ENCODE measurements at regions not wholly inside any gene's neighbourhood (a gene's known extent, or its start where the extent isn't known, plus 50 kb on each side); places are given as distances from the start of the nearest gene placed in this dataset.
"Not testable (repeated sequence)": the region's sequence is repeated elsewhere in the genome, so short reads cannot be mapped to it uniquely, and the experiment has no call there.

DNA sequence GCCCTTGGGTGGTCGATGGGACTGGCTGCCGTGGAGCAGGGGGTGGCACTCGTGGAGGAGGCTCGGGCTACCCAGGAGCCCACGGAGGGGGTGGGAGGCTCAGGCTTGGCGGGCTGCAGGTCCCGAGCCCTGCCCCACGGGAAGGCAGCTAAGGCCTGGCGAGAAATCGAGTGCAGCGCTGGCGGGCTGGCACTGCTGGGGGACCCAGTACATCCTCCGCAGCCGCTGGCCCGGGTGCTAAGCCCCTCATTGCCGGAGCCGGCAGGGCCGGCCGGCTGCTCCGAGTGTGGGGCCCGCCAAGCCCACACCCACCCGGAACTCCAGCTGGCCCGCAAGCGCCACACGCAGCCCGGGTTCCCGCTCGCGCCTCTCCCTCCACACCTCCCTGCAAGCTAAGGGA is 435.6 kb downstream of the RWDD3 start:
- H3K36me3 ChIP-seq (ENCODE audit: control insufficient read depth, insufficient read depth, low read length); H3K27ac ChIP-seq (ENCODE audit: insufficient read depth, low read depth, low read length, poor library complexity, severe bottlenecking); H3K4me1 ChIP-seq (ENCODE audit: control insufficient read depth, insufficient read depth, low read length); H3K4me3 ChIP-seq (ENCODE audit: insufficient read depth, low read depth, low read length); H3K27me3 ChIP-seq (ENCODE audit: control insufficient read depth, insufficient read depth, low read length, poor library complexity, severe bottlenecking); H3K9me3 ChIP-seq (ENCODE audit: control insufficient read depth, low read length): not testable (repeated sequence)
- 94 to 95% methylated on average over 29 of the region's 29 CpGs for WGBS, 2 experiments

DNA sequence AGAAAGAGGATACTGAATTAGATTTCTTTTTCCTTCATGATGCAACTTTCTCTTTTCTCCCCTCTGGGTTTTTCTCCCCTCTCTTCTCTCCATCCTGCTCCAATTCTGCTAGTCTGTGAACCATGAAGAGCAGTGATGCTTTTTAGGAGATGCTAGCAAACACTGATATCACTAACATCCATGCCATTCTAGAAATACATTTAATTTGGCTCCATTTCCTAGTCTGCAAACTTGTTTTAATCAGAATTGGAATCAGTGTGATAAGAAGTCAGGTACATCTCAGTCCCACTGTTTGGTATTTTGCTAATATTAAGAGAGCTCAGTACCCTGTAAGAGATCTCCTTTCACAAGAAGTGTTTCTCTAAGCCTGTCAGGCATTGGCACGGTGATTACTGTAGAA is 437.1 kb downstream of the RWDD3 start:
- no peaks in the 10 kb centered on the region for H3K9me3 ChIP-seq (ENCODE audit: control insufficient read depth, low read length)
- no peaks in the 10 kb centered on the region for H3K36me3 ChIP-seq (ENCODE audit: control insufficient read depth, insufficient read depth, low read length)
- WGBS, 2 experiments = 92% methylated on average over 1 of the region's 1 CpG; no CpG with 5 or more reads in 1 of the 2 experiments
- no peaks in the 10 kb centered on the region for H3K27me3 ChIP-seq (ENCODE audit: control insufficient read depth, insufficient read depth, low read length, poor library complexity, severe bottlenecking)
- H3K4me3 ChIP-seq (ENCODE audit: insufficient read depth, low read depth, low read length) = no peak overlapping the region
- H3K27ac ChIP-seq (ENCODE audit: insufficient read depth, low read depth, low read length, poor library complexity, severe bottlenecking) = no peak overlapping the region
- peaks cover 3% of the 10 kb centered on the region for H3K4me1 ChIP-seq (ENCODE audit: control insufficient read depth, insufficient read depth, low read length)

DNA sequence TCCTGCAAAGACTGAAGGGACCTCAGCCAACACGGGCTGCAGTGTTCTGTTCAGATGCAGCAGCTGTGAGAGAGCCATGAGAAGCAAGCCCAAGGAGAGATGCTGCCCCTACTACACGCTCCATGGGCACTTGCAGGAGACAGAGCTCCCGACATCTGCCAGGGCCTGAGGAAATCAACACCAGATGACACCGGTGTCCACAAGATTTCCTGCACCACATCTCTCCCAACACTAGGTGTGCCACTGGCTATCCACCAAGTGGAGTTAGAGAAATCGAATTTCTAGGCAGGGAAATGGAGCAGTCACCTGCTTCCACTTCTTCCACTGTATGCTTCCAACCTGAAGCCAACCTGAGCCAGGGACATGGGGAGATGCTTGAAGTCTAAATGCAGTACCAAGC is 445.3 kb downstream of the RWDD3 start:
- no peak overlapping the region for H3K4me3 ChIP-seq (ENCODE audit: insufficient read depth, low read depth, low read length)
- WGBS, 2 experiments = 89 to 91% methylated on average over 5 of the region's 5 CpGs

DNA sequence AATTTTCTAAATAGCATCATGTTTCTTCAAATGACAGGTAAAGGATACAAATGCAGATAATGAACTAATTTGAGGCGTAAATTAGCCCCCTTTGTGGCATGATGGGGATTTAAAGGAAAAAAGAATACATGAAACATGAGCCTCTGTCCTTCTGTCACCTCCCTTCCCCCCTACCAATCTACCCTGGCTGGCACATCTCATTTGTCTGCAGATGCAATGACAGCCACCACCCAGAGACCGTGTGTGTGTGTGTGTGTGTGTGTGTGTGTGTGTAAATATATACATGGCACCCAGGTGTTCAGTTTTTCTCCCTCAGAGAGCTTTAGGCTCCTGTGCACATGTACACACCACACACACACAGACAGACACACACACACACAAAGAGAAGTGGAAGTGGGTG is 451.1 kb downstream of the RWDD3 start:
- Histone ChIP-seq H3K36me3 (ENCODE audit: control insufficient read depth, insufficient read depth, low read length) (no peaks in the 10 kb centered on the region), H3K9me3 (ENCODE audit: control insufficient read depth, low read length) (no peaks in the 10 kb centered on the region), H3K27ac (ENCODE audit: insufficient read depth, low read depth, low read length, poor library complexity, severe bottlenecking) (no peak overlapping the region), H3K4me3 (ENCODE audit: insufficient read depth, low read depth, low read length) (no peak overlapping the region), H3K27me3 (ENCODE audit: control insufficient read depth, insufficient read depth, low read length, poor library complexity, severe bottlenecking) (no peaks in the 10 kb centered on the region), H3K4me1 (ENCODE audit: control insufficient read depth, insufficient read depth, low read length) (no peaks in the 10 kb centered on the region)
- 33 to 42% methylated on average over 1 of the region's 2 CpGs for WGBS, 2 experiments

More for the DNA sequence above, 445.3 kb downstream of the RWDD3 start:
- Histone ChIP-seq H3K9me3 (ENCODE audit: control insufficient read depth, low read length) (no peaks in the 10 kb centered on the region), H3K4me1 (ENCODE audit: control insufficient read depth, insufficient read depth, low read length) (peaks cover 3% of the 10 kb centered on the region), H3K36me3 (ENCODE audit: control insufficient read depth, insufficient read depth, low read length) (no peaks in the 10 kb centered on the region), H3K27ac (ENCODE audit: insufficient read depth, low read depth, low read length, poor library complexity, severe bottlenecking) (no peak overlapping the region), H3K27me3 (ENCODE audit: control insufficient read depth, insufficient read depth, low read length, poor library complexity, severe bottlenecking) (no peaks in the 10 kb centered on the region)

DNA sequence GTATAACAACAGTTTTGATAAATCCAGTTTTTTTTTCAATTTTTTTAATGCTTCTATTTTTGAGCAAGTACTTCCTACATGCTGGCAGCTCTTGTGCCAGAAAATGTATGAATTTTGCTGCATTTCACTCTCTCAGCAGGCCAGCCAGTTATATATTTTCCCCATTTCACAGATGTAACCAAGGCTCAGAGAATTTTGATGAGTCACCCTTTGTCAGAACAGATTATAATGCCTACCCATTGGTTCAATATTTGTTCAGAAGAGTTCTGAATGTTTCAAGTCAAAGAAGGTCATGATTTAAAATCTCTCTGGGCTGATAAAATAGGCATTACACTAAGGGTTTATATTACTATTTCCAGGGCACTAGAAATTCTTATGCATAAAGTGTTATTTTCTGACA is 452.2 kb downstream of the RWDD3 start:
- H3K36me3 ChIP-seq (ENCODE audit: control insufficient read depth, insufficient read depth, low read length) = no peaks in the 10 kb centered on the region
- no peak overlapping the region for H3K4me3 ChIP-seq (ENCODE audit: insufficient read depth, low read depth, low read length)
- H3K27ac ChIP-seq (ENCODE audit: insufficient read depth, low read depth, low read length, poor library complexity, severe bottlenecking) = no peak overlapping the region
- H3K4me1 ChIP-seq (ENCODE audit: control insufficient read depth, insufficient read depth, low read length) = no peaks in the 10 kb centered on the region
- H3K9me3 ChIP-seq (ENCODE audit: control insufficient read depth, low read length) = no peaks in the 10 kb centered on the region
- H3K27me3 ChIP-seq (ENCODE audit: control insufficient read depth, insufficient read depth, low read length, poor library complexity, severe bottlenecking) = no peaks in the 10 kb centered on the region

DNA sequence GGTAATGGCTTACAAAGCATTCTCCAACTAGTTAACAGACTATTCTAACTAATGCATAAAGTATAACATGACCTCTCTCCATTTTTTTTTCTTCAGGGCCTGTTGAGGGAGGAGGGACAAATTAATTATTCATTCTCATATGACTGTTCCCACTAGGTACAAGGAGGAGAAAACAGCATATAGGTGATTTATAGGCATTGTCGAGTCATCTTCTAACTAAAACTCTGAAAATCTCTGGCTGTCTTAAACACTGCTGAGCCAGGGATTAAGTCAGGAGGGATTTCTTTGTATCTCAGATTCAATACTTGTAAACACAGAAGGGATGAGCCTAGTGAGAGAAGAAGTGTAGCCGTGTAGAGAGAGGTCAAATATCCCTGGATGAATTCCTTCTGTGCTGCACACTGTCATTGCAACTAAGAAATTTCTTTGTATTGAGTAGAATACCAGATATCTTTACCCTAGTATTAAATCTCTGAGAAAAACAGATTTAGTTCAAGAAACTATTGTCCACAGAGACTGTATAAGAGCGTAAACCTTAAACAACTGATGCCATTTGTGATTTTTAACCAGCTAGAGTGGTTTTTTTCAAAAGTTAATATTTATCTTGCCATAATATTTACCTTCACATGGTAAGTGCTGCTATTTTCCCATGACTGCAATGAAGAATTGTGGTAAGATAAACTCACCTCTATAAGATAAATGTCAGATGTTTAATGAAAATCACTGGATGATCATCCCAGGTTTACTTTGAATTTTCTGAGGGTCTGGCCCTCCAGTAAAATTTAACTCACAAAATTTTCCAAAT is 465.3 kb downstream of the RWDD3 start:
- Histone ChIP-seq H3K27ac (ENCODE audit: insufficient read depth, low read depth, low read length, poor library complexity, severe bottlenecking) (no peak overlapping the region), H3K9me3 (ENCODE audit: control insufficient read depth, low read length) (peaks cover 5% of the 10 kb centered on the region)

DNA sequence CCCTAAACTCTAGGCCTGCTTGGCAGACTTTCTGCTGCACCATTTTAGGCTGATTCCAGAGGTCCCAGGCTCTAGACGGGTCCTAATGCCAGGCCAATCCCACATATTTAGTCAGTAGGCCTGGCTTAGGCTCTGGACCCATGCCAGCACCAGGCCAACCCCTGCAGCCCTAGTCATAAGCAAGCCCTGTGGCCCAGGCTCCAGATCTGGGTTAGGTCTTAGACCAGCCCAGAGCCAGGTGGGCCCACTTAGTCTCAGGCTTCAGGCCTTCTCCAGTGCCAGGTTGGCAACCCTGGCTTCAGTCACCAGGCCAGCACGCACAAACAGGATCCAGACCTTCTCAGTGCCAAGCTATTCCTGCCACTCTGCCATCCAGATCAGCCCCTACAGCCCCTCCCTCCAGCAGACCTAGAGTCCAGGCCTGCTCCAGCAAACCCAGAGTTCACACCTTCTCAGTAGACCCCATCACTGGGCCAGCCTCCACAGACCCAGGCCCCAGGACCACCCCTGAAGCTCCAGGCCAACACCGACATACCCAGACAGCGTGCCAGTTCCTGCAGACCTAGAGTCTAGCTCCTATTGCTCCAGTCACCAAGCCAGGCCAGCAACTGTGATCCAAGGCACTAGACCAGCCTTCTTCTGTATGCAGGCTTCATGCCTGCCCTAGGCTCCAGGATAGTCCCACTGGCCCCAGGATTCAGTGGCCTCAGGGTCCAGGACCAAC is 467.6 kb downstream of the RWDD3 start:
- Histone ChIP-seq H3K27ac (ENCODE audit: insufficient read depth, low read depth, low read length, poor library complexity, severe bottlenecking) (no peak overlapping the region), H3K27me3 (ENCODE audit: control insufficient read depth, insufficient read depth, low read length, poor library complexity, severe bottlenecking) (no peaks in the 10 kb centered on the region), H3K36me3 (ENCODE audit: control insufficient read depth, insufficient read depth, low read length) (no peaks in the 10 kb centered on the region), H3K4me3 (ENCODE audit: insufficient read depth, low read depth, low read length) (no peak overlapping the region), H3K9me3 (ENCODE audit: control insufficient read depth, low read length) (peaks cover 5% of the 10 kb centered on the region), H3K4me1 (ENCODE audit: control insufficient read depth, insufficient read depth, low read length) (no peaks in the 10 kb centered on the region)
- 92% methylated on average over 4 of the region's 4 CpGs for WGBS, 2 experiments

More for the DNA sequence above, 465.3 kb downstream of the RWDD3 start:
- Histone ChIP-seq H3K4me3 (ENCODE audit: insufficient read depth, low read depth, low read length) (no peak overlapping the region), H3K4me1 (ENCODE audit: control insufficient read depth, insufficient read depth, low read length) (no peaks in the 10 kb centered on the region), H3K36me3 (ENCODE audit: control insufficient read depth, insufficient read depth, low read length) (no peaks in the 10 kb centered on the region), H3K27me3 (ENCODE audit: control insufficient read depth, insufficient read depth, low read length, poor library complexity, severe bottlenecking) (no peaks in the 10 kb centered on the region)
- 73 to 77% methylated on average over 3 of the region's 3 CpGs for WGBS, 2 experiments

DNA sequence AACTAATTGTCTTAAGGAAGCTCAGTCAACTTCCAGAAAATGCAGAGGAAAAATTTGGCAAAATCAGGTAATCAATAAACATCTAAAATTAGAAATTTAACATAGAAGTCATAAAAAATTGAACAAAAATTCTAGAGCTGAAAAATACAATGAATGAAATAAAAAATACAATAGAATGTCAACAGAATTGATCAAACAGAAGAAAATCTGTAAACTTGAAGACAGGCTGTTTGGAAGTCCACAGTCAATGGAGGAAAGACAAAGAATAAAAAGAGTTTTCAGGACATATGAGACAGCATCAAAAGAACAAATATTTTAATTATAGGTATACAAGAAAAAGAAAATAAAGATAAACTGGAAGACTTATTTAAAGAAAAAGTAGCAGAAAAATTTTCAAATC is 469.0 kb downstream of the RWDD3 start:
- H3K27ac ChIP-seq (ENCODE audit: insufficient read depth, low read depth, low read length, poor library complexity, severe bottlenecking) = no peak overlapping the region
- H3K36me3 ChIP-seq (ENCODE audit: control insufficient read depth, insufficient read depth, low read length) = no peaks in the 10 kb centered on the region
- peaks cover 5% of the 10 kb centered on the region for H3K9me3 ChIP-seq (ENCODE audit: control insufficient read depth, low read length)
- H3K4me1 ChIP-seq (ENCODE audit: control insufficient read depth, insufficient read depth, low read length) = no peaks in the 10 kb centered on the region
- no peak overlapping the region for H3K4me3 ChIP-seq (ENCODE audit: insufficient read depth, low read depth, low read length)
- H3K27me3 ChIP-seq (ENCODE audit: control insufficient read depth, insufficient read depth, low read length, poor library complexity, severe bottlenecking) = no peaks in the 10 kb centered on the region

DNA sequence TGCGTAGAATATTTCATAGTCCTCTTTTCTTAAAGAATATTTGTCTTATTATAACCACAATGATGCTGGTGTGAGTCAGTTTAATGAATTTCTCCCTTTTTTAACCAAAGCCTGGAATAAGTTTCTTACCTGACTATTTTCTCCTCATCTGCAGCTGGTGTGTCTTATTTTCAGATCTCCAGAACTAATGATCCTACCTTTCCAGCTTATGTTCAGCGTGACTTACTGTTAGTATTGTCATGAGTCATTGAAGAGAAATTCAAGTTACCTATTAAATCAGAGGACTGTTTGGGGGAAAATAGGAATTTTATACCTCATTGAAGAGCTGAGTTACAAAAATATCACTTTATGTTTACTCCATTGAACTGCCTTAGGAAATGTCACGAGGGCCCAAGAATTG is 482.1 kb downstream of the RWDD3 start:
- Histone ChIP-seq H3K4me3 (ENCODE audit: insufficient read depth, low read depth, low read length) (no peak overlapping the region), H3K27me3 (ENCODE audit: control insufficient read depth, insufficient read depth, low read length, poor library complexity, severe bottlenecking) (no peaks in the 10 kb centered on the region), H3K36me3 (ENCODE audit: control insufficient read depth, insufficient read depth, low read length) (no peaks in the 10 kb centered on the region), H3K27ac (ENCODE audit: insufficient read depth, low read depth, low read length, poor library complexity, severe bottlenecking) (no peak overlapping the region), H3K9me3 (ENCODE audit: control insufficient read depth, low read length) (no peaks in the 10 kb centered on the region), H3K4me1 (ENCODE audit: control insufficient read depth, insufficient read depth, low read length) (no peaks in the 10 kb centered on the region)
- WGBS, 2 experiments = 90 to 92% methylated on average over 1 to 3 of the region's 3 CpGs

DNA sequence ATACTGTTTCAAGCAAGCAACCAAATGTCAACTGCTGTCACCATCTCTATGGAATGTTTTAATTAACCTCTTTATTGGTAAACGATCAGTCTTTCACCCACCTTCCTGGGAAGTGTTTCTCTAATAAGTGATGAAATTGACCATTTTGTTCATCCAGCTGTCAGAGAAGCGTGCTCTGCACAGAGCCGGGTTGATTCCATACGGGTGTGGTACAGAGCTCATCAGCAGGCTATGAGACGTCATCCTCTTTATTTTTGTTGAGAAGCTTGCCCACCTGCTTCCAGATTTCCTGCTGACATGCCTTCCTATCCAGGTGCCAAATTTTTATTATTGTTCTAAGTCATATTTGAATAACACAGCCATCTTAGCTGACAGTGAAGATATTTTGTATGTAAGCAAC is 482.5 kb downstream of the RWDD3 start:
- no peaks in the 10 kb centered on the region for H3K4me1 ChIP-seq (ENCODE audit: control insufficient read depth, insufficient read depth, low read length)
- no peak overlapping the region for H3K27ac ChIP-seq (ENCODE audit: insufficient read depth, low read depth, low read length, poor library complexity, severe bottlenecking)
- WGBS, 2 experiments = 93 to 99% methylated on average over 5 of the region's 5 CpGs
- no peaks in the 10 kb centered on the region for H3K27me3 ChIP-seq (ENCODE audit: control insufficient read depth, insufficient read depth, low read length, poor library complexity, severe bottlenecking)
- H3K4me3 ChIP-seq (ENCODE audit: insufficient read depth, low read depth, low read length) = no peak overlapping the region
- H3K9me3 ChIP-seq (ENCODE audit: control insufficient read depth, low read length) = no peaks in the 10 kb centered on the region
- H3K36me3 ChIP-seq (ENCODE audit: control insufficient read depth, insufficient read depth, low read length) = no peaks in the 10 kb centered on the region

All from ectodermal cell (in vitro differentiated cells).